Neural cell (in vitro differentiated cells): ENCODE measurements at regions not wholly inside any gene's neighbourhood (a gene's known extent, or its start where the extent isn't known, plus 50 kb on each side); places are given as distances from the start of the nearest gene placed in this dataset.

ENCODE experiments used
- H2AFZ ChIP-seq: fragments of 200-600, 300-800 bp; sonication (generic), shearing (Covaris generic); 2 replicates; pipeline ENCODE4 v1.6.0; 2014; ENCODE audit warnings: low read depth, mild to moderate bottlenecking, antibody characterized with exemption, low read length, moderate library complexity
- H3F3A ChIP-seq: fragments of 200-600 bp; shearing (Covaris generic); 2 replicates; pipeline ENCODE4 v1.6.1; 2016; ENCODE audit warnings: mild to moderate bottlenecking, moderate library complexity, mixed read lengths, antibody characterized with exemption, low read length; ENCODE audit not compliant: insufficient read depth, poor library complexity, severe bottlenecking
- H3K27ac ChIP-seq: fragments of 200-600, 300-800 bp; sonication (generic), shearing (Covaris generic); 2 replicates; pipeline ENCODE4 v1.5.1; 2014; ENCODE audit warnings: mild to moderate bottlenecking, low read length, moderate library complexity
- H3K27me3 ChIP-seq: fragments of 300-800, 200-600 bp; sonication (generic), shearing (Covaris generic); 2 replicates; pipeline ENCODE4 v1.6.0; 2014; ENCODE audit warnings: mild to moderate bottlenecking, low read depth, low read length, moderate library complexity; ENCODE audit not compliant: insufficient read depth
- H3K36me3 ChIP-seq: fragments of 300-800, 200-600 bp; sonication (generic), shearing (Covaris generic); 2 replicates; pipeline ENCODE4 v1.5.1; 2014; ENCODE audit warnings: mild to moderate bottlenecking, antibody characterized with exemption, low read length, moderate library complexity; ENCODE audit not compliant: insufficient read depth
- H3K4me2 ChIP-seq: fragments of 300-800, 200-600 bp; sonication (generic), shearing (Covaris generic); 2 replicates; pipeline ENCODE4 v1.6.0; 2014; ENCODE audit warnings: mild to moderate bottlenecking, low read length
- H3K4me3 ChIP-seq: fragments of 300-800, 200-600 bp; sonication (generic), shearing (Covaris generic); 2 replicates; pipeline ENCODE4 v1.5.1; 2014; ENCODE audit warnings: mild to moderate bottlenecking, low read length, moderate library complexity
- H3K79me2 ChIP-seq: fragments of 200-600 bp; shearing (Covaris generic); replicated peaks from 2 replicates; pipeline ENCODE4 v1.6.0; 2014; ENCODE audit warnings: mild to moderate bottlenecking, low read length, moderate library complexity; ENCODE audit not compliant: insufficient read depth
- H3K9ac ChIP-seq: fragments of 300-800, 200-600 bp; sonication (generic), shearing (Covaris generic); 2 replicates; pipeline ENCODE4 v1.6.1; 2016; ENCODE audit warnings: mild to moderate bottlenecking, low read length, mixed read lengths
- H3K9me2 ChIP-seq: fragments of 200-600 bp; shearing (Covaris generic); 2 replicates; pipeline ENCODE4 v1.6.1; 2016; ENCODE audit warnings: mild to moderate bottlenecking, low read length, mixed read lengths; ENCODE audit not compliant: insufficient read depth
- H3K9me3 ChIP-seq: fragments of 200-600, 300-800 bp; sonication (generic), shearing (Covaris generic); 2 replicates; pipeline ENCODE4 v1.6.1; 2016; ENCODE audit warnings: mild to moderate bottlenecking, mixed run types, low read length, moderate library complexity, mixed read lengths
- H4K20me1 ChIP-seq: fragments of 200-600 bp; shearing (Covaris generic); 2 replicates; pipeline ENCODE4 v1.6.1; 2016; ENCODE audit warnings: mild to moderate bottlenecking, mixed run types; ENCODE audit not compliant: insufficient read depth
- CTCF ChIP-seq: fragments of 450-650 bp; IDR thresholded peaks from 2 replicates; pipeline ENCODE4 v1.5.1; 2014; ENCODE audit warnings: antibody characterized with exemption, mild to moderate bottlenecking, moderate library complexity; ENCODE audit not compliant: poor library complexity, severe bottlenecking
- EP300 ChIP-seq: fragments of 450-650 bp; conservative IDR thresholded peaks from 2 replicates; pipeline ENCODE4 v1.6.1; 2014; ENCODE audit warnings: antibody characterized with exemption, mild to moderate bottlenecking, moderate library complexity; ENCODE audit not compliant: poor library complexity, severe bottlenecking
- EZH2 ChIP-seq: fragments of 200-600, 300-800 bp; shearing (Covaris generic), sonication (generic); IDR thresholded peaks from 2 replicates; pipeline ENCODE4 v1.6.1; 2014; ENCODE audit warnings: antibody characterized with exemption, low read length, borderline replicate concordance, mild to moderate bottlenecking; ENCODE audit not compliant: insufficient read depth, poor library complexity, severe bottlenecking
- MXI1 ChIP-seq: fragments of 450-650 bp; conservative IDR thresholded peaks from 2 replicates; pipeline ENCODE4 v1.6.1; 2014; ENCODE audit warnings: antibody characterized with exemption, mild to moderate bottlenecking; ENCODE audit not compliant: poor library complexity, severe bottlenecking
- POLR2AphosphoS5 ChIP-seq: IDR thresholded peaks from 2 replicates; pipeline ENCODE4 v1.6.1; 2012
- RAD21 ChIP-seq: fragments of 450-650 bp; conservative IDR thresholded peaks from 2 replicates; pipeline ENCODE4 v1.6.1; 2014; ENCODE audit warnings: antibody characterized with exemption, mild to moderate bottlenecking, moderate library complexity
- REST ChIP-seq: IDR thresholded peaks from 2 replicates; pipeline ENCODE4 v1.6.1; 2012; ENCODE audit warnings: borderline replicate concordance
- SMC3 ChIP-seq: fragments of 450-650 bp; conservative IDR thresholded peaks from 2 replicates; pipeline ENCODE4 v1.6.1; 2014; ENCODE audit warnings: antibody characterized with exemption, mild to moderate bottlenecking, moderate library complexity; ENCODE audit not compliant: poor library complexity
- TAF1 ChIP-seq: IDR thresholded peaks from 2 replicates; pipeline ENCODE4 v1.6.1; 2012; ENCODE audit warnings: low read depth

GRCh38 chr3:152581951-152582350 lies 253.0 kb upstream of the P2RY1 start:
- Histone ChIP-seq H3K27me3 (no peaks in the 10 kb centered on the region), H4K20me1 (no peaks in the 10 kb centered on the region), H3K9me3 (no peaks in the 10 kb centered on the region), H3K79me2 (no peaks in the 10 kb centered on the region), H3K36me3 (no peaks in the 10 kb centered on the region), H3K9me2 (no peaks in the 10 kb centered on the region), H3F3A (no peaks in the 10 kb centered on the region), H3K27ac (no peak overlapping the region), H3K9ac (no peak overlapping the region), H3K4me2 (no peak overlapping the region), H3K4me3 (no peak overlapping the region), H2AFZ (no peak overlapping the region)
- TF ChIP-seq TAF1, result no peak

- Histone ChIP-seq H2AFZ (no peak overlapping the region), H3K4me3 (no peak overlapping the region), H3K79me2 (no peaks in the 10 kb centered on the region), H3K27ac (no peak overlapping the region), H3K36me3 (no peaks in the 10 kb centered on the region), H3K9me3 (no peaks in the 10 kb centered on the region), H3K27me3 (no peaks in the 10 kb centered on the region), H3F3A (no peaks in the 10 kb centered on the region), H3K4me2 (no peak overlapping the region), H4K20me1 (no peaks in the 10 kb centered on the region), H3K9me2 (no peaks in the 10 kb centered on the region), H3K9ac (no peak overlapping the region)
- TF ChIP-seq TAF1 (no peak), CTCF (no peak), RAD21 (no peak), EZH2 (no peak), POLR2AphosphoS5 (no peak)
These were observed 251.0 kb upstream of the P2RY1 start for GRCh38 chr3:152583963-152584362.

- Histone ChIP-seq H3K4me3 (no peak overlapping the region), H3K9ac (no peak overlapping the region), H2AFZ (no peak overlapping the region), H3K79me2 (no peaks in the 10 kb centered on the region), H3F3A (no peaks in the 10 kb centered on the region), H3K36me3 (no peaks in the 10 kb centered on the region), H3K9me2 (no peaks in the 10 kb centered on the region), H3K27ac (no peak overlapping the region), H3K27me3 (no peaks in the 10 kb centered on the region), H4K20me1 (no peaks in the 10 kb centered on the region), H3K9me3 (no peaks in the 10 kb centered on the region), H3K4me2 (no peak overlapping the region)
- TF ChIP-seq TAF1 (no peak), POLR2AphosphoS5 (no peak), CTCF (no peak), EZH2 (no peak), RAD21 (no peak), MXI1 (no peak), EP300 (no peak), REST (no peak), SMC3 (no peak)
These were observed 248.0 kb upstream of the P2RY1 start for GRCh38 chr3:152586974-152587373.
